Nucleus accumbens (tissue), 56 donors: ENCODE measurements at regions not wholly inside any gene's neighbourhood (a gene's known extent, or its start where the extent isn't known, plus 50 kb on each side); places are given as distances from the start of the nearest gene placed in this dataset.

Experiments
- DNase-seq, 56 donors: peaks; one replicate each; lab custom pipeline; 2025; lab: John Stamatoyannopoulos, UW

GRCh38 chr20:11249683-11250082 is 575.9 kb upstream of the JAG1 start:
- no peak for DNase-seq

- DNase-seq = no peak
These were observed 578.6 kb upstream of the JAG1 start for GRCh38 chr20:11252447-11252846.

GRCh38 chr20:11255455-11255854 is 581.7 kb upstream of the JAG1 start:
- no peak for DNase-seq

- no peak for DNase-seq
These were observed 582.1 kb upstream of the JAG1 start for GRCh38 chr20:11255860-11256259.

- DNase-seq = no peak
These were observed 586.8 kb upstream of the JAG1 start for GRCh38 chr20:11260611-11261010.

- no peak for DNase-seq
These were observed 587.8 kb upstream of the JAG1 start for GRCh38 chr20:11261533-11262000.

GRCh38 chr20:11266571-11266970 is 592.8 kb upstream of the JAG1 start:
- peak in 1 of 56 donors; percentile 6 for DNase-seq

GRCh38 chr20:11267131-11267761 is 593.4 kb upstream of the JAG1 start:
- peak in 43 of 56 donors; percentile 5 to 82 (median 56) for DNase-seq

- DNase-seq = no peak
These were observed 594.0 kb upstream of the JAG1 start for GRCh38 chr20:11267762-11268335.

GRCh38 chr20:11270566-11270965 is 596.8 kb upstream of the JAG1 start:
- DNase-seq = no peak

- no peak for DNase-seq
These were observed 597.5 kb upstream of the JAG1 start for GRCh38 chr20:11271319-11271718.

GRCh38 chr20:11271920-11272594 is 598.3 kb upstream of the JAG1 start:
- DNase-seq = no peak

GRCh38 chr20:11274141-11274594 is 600.4 kb upstream of the JAG1 start:
- peak in 31 of 56 donors; percentile 10 to 73 (median 27) for DNase-seq

GRCh38 chr20:11275740-11276139 is 601.9 kb upstream of the JAG1 start:
- no peak for DNase-seq

GRCh38 chr20:11277170-11277569 is 603.4 kb upstream of the JAG1 start:
- no peak for DNase-seq

- no peak for DNase-seq
These were observed 604.1 kb upstream of the JAG1 start for GRCh38 chr20:11277858-11278257.

- no peak for DNase-seq
These were observed 604.7 kb upstream of the JAG1 start for GRCh38 chr20:11278461-11278860.

GRCh38 chr20:11281240-11281639 is 607.4 kb upstream of the JAG1 start:
- no peak for DNase-seq

- DNase-seq = no peak
These were observed 608.0 kb upstream of the JAG1 start for GRCh38 chr20:11281768-11282167.

GRCh38 chr20:11287126-11287525 is 613.3 kb upstream of the JAG1 start:
- no peak for DNase-seq

- no peak for DNase-seq
These were observed 621.5 kb upstream of the BTBD3 start for GRCh38 chr20:11296221-11296620.

- no peak for DNase-seq
These were observed 620.7 kb upstream of the BTBD3 start for GRCh38 chr20:11296951-11297350.
